H1 (cell line): ENCODE measurements at regions not wholly inside any gene's neighbourhood (a gene's known extent, or its start where the extent isn't known, plus 50 kb on each side); places are given as distances from the start of the nearest gene placed in this dataset.

Source experiments
- CTCF ChIA-PET: fragments of 300-600 bp; sonication (Branson Sonifier 250); formaldehyde crosslinking; loops from one replicate; lab custom pipeline; 2021; ENCODE audit not compliant: partially characterized antibody; lab: Charles Lee
- POLR2A ChIA-PET: fragments of 300-600 bp; sonication (Branson Sonifier 250); formaldehyde crosslinking; loops from one replicate; lab custom pipeline; 2021; ENCODE audit warnings: inconsistent platforms; ENCODE audit not compliant: partially characterized antibody; lab: Charles Lee
- DNase-seq, 2 experiments: peaks; one replicate each; pipeline versions ENCODE4 v3.0.0 to v3.0.0-alpha.2; 2010 to 2022; ENCODE audit warnings: low spot score in 2 of 2, low read depth in 1 of 2, mixed read lengths in 1 of 2
- FAIRE-seq: peaks from 2 replicates; lab custom pipeline; 2011; peaks lifted over from hg19 to GRCh38; lab: Jason Lieb, UNC
- H2AFZ ChIP-seq: 2 replicates; pipeline ENCODE4 v1.8.1; 2012; ENCODE audit warnings: low read length, inconsistent platforms
- H2AK5ac ChIP-seq: 2 replicates; pipeline ENCODE4 v1.6.1; 2013; ENCODE audit warnings: low read depth, low read length
- H2BK120ac ChIP-seq: replicated peaks from 2 replicates; pipeline ENCODE3; 2013; ENCODE audit warnings: low read depth, low read length, inconsistent platforms
- H2BK12ac ChIP-seq: 2 replicates; pipeline ENCODE4 v1.6.1; 2013; ENCODE audit warnings: low read depth, low read length
- H2BK15ac ChIP-seq: 2 replicates; pipeline ENCODE4 v1.6.1; 2013; ENCODE audit warnings: low read length
- H2BK20ac ChIP-seq: 2 replicates; pipeline ENCODE4 v1.6.1; 2013; ENCODE audit warnings: low read length
- H2BK5ac ChIP-seq: 2 replicates; pipeline ENCODE4 v1.6.1; 2013; ENCODE audit warnings: low read depth, low read length
- H3K14ac ChIP-seq: 2 replicates; pipeline ENCODE4 v1.6.1; 2013; ENCODE audit warnings: inconsistent platforms; ENCODE audit not compliant: insufficient read length
- H3K18ac ChIP-seq: 2 replicates; pipeline ENCODE4 v1.6.1; 2013; ENCODE audit warnings: low read length; ENCODE audit errors: extremely low read depth
- H3K23ac ChIP-seq: 2 replicates; pipeline ENCODE4 v1.6.1; 2013; ENCODE audit warnings: inconsistent platforms; ENCODE audit not compliant: insufficient read length
- H3K23me2 ChIP-seq: 2 replicates; pipeline ENCODE4 v1.6.1; 2013; ENCODE audit warnings: low read depth, low read length
- H3K27ac ChIP-seq: 2 replicates; pipeline ENCODE4 v1.6.1; 2011; ENCODE audit warnings: low read depth, low read length, inconsistent platforms
- H3K27me3 ChIP-seq, 4 experiments: replicated peaks in 1 of 4; 1 replicate in 1 of 4; 2 replicates in 3 of 4; pipeline versions ENCODE4 v1.6.1 to v1.8.1; 2011 to 2013; ENCODE audit warnings: low read length in 3 of 4, mild to moderate bottlenecking in 3 of 4, inconsistent platforms in 2 of 4, mixed read lengths in 2 of 4, moderate library complexity in 1 of 4; ENCODE audit not compliant: control insufficient read depth in 3 of 4, insufficient read depth in 3 of 4; ENCODE audit errors: extremely low read depth in 1 of 4
- H3K36me3 ChIP-seq, 4 experiments: 2 replicates each; pipeline versions ENCODE4 v1.6.1 to v1.8.1; 2011 to 2013; ENCODE audit warnings: mild to moderate bottlenecking in 4 of 4, low read length in 3 of 4, moderate library complexity in 2 of 4, control low read depth in 1 of 4, inconsistent platforms in 1 of 4; ENCODE audit not compliant: insufficient read depth in 4 of 4, control insufficient read depth in 2 of 4
- H3K4ac ChIP-seq: replicated peaks from 2 replicates; pipeline ENCODE3; 2013; ENCODE audit warnings: low read length, low read depth, mixed read lengths, inconsistent platforms; ENCODE audit not compliant: insufficient read length
- H3K4me1 ChIP-seq, 4 experiments: replicated peaks in 1 of 4; 1 replicate in 1 of 4; 2 replicates in 3 of 4; pipeline versions ENCODE4 v1.6.1 to v1.8.1; 2011 to 2013; ENCODE audit warnings: low read length in 3 of 4, inconsistent platforms in 2 of 4, mixed read lengths in 1 of 4; ENCODE audit not compliant: insufficient read depth in 4 of 4, control insufficient read depth in 3 of 4
- H3K4me2 ChIP-seq, 2 experiments: 2 replicates each; pipeline versions ENCODE4 v1.6.1 to v1.8.1; 2011 to 2013; ENCODE audit warnings: low read depth in 2 of 2, low read length in 2 of 2, control low read depth in 1 of 2, inconsistent platforms in 1 of 2, mild to moderate bottlenecking in 1 of 2; ENCODE audit not compliant: insufficient read depth in 1 of 2
- H3K4me3 ChIP-seq, 4 experiments: fragments of 200-600, 300-600 bp in 1 of 4; sonication (generic), shearing (Covaris generic), sonication (Bioruptor Twin) in 1 of 4; 2 replicates each; pipeline versions ENCODE4 v1.5.1 to v1.8.1; 2011 to 2016; ENCODE audit warnings: low read length in 4 of 4, low read depth in 3 of 4, control low read depth in 2 of 4, inconsistent platforms in 2 of 4, mild to moderate bottlenecking in 2 of 4, mixed read lengths in 1 of 4, moderate library complexity in 1 of 4; ENCODE audit not compliant: insufficient read depth in 2 of 4; ENCODE audit errors: extremely low read depth in 1 of 4
- H3K56ac ChIP-seq: replicated peaks from 2 replicates; pipeline ENCODE3; 2013; ENCODE audit warnings: low read depth, mild to moderate bottlenecking, mixed read lengths, low read length, inconsistent platforms; ENCODE audit not compliant: insufficient read length
- H3K79me1 ChIP-seq: 2 replicates; pipeline ENCODE4 v1.6.1; 2013; ENCODE audit warnings: low read depth, low read length, control low read depth
- H3K79me2 ChIP-seq, 2 experiments: 2 replicates each; pipeline versions ENCODE4 v1.6.1 to v1.8.1; 2012 to 2013; ENCODE audit warnings: low read length in 2 of 2, mild to moderate bottlenecking in 2 of 2, inconsistent platforms in 1 of 2; ENCODE audit not compliant: insufficient read depth in 2 of 2, control insufficient read depth in 1 of 2
- H3K9ac ChIP-seq, 4 experiments: replicated peaks in 1 of 4; 1 replicate in 1 of 4; 2 replicates in 3 of 4; pipeline versions ENCODE4 v1.6.1 to v1.8.1; 2011 to 2013; ENCODE audit warnings: low read depth in 3 of 4, low read length in 3 of 4, control low read depth in 2 of 4, mild to moderate bottlenecking in 2 of 4, moderate library complexity in 2 of 4, inconsistent platforms in 1 of 4; ENCODE audit errors: extremely low read depth in 1 of 4
- H3K9me3 ChIP-seq, 2 experiments: 2 replicates each; pipeline versions ENCODE4 v1.6.1 to v1.8.1; 2012 to 2013; ENCODE audit warnings: mild to moderate bottlenecking in 2 of 2, moderate library complexity in 2 of 2, control low read depth in 1 of 2, inconsistent platforms in 1 of 2, low read depth in 1 of 2, low read length in 1 of 2, mixed read lengths in 1 of 2; ENCODE audit not compliant: insufficient read depth in 2 of 2
- H4K20me1 ChIP-seq, 2 experiments: replicated peaks in 1 of 2; 2 replicates each; pipeline versions ENCODE3 to v1.8.1; 2011 to 2013; ENCODE audit warnings: inconsistent platforms in 2 of 2, low read length in 2 of 2, mild to moderate bottlenecking in 1 of 2; ENCODE audit not compliant: insufficient read depth in 2 of 2, control insufficient read depth in 1 of 2
- H4K5ac ChIP-seq: 2 replicates; pipeline ENCODE4 v1.6.1; 2013; ENCODE audit warnings: low read length, low read depth, mixed read lengths, inconsistent platforms; ENCODE audit not compliant: insufficient read length
- H4K8ac ChIP-seq: 2 replicates; pipeline ENCODE4 v1.8.0; 2013; ENCODE audit warnings: mild to moderate bottlenecking, moderate library complexity, low read length, inconsistent platforms; ENCODE audit not compliant: insufficient read depth; ENCODE audit errors: extremely low read depth
- H4K91ac ChIP-seq: replicated peaks from 2 replicates; pipeline ENCODE3; 2013; ENCODE audit warnings: low read length, mixed read lengths, inconsistent platforms; ENCODE audit not compliant: insufficient read length
- CBX8 ChIP-seq: fragments of 300-800, 300-1000 bp; sonication (generic); IDR thresholded peaks from 2 replicates; pipeline ENCODE4 v1.7.1; 2016; ENCODE audit warnings: low read depth, low read length, borderline replicate concordance
- CTBP2 ChIP-seq: IDR thresholded peaks from 2 replicates; pipeline ENCODE4 v1.7.0; 2011; ENCODE audit warnings: borderline replicate concordance, mild to moderate bottlenecking, moderate library complexity, mixed read lengths, low read length; ENCODE audit not compliant: insufficient read depth, insufficient read length
- EP300 ChIP-seq, 2 experiments: IDR thresholded peaks; 1 replicate in 1 of 2; 2 replicates in 1 of 2; pipeline ENCODE4 v1.6.1; 2011 to 2012; ENCODE audit warnings: low read depth in 2 of 2, low read length in 2 of 2, mild to moderate bottlenecking in 2 of 2, borderline replicate concordance in 1 of 2, inconsistent platforms in 1 of 2, moderate library complexity in 1 of 2
- HDAC6 ChIP-seq: IDR thresholded peaks from one replicate; pipeline ENCODE4 v1.7.1; 2012; ENCODE audit warnings: low read depth, mild to moderate bottlenecking, inconsistent platforms, low read length, moderate library complexity
- JUN ChIP-seq: IDR thresholded peaks from 2 replicates; pipeline ENCODE4 v1.6.1; 2011; ENCODE audit warnings: low read depth, mild to moderate bottlenecking, improper control_type of control experiment, low read length
- MAFK ChIP-seq: IDR thresholded peaks from 2 replicates; pipeline ENCODE4 v1.6.1; 2012; ENCODE audit warnings: low read depth, mild to moderate bottlenecking, improper control_type of control experiment, low read length
- RFX5 ChIP-seq: IDR thresholded peaks from 2 replicates; pipeline ENCODE4 v1.6.1; 2011; ENCODE audit warnings: low read depth, low read length, improper control_type of control experiment, borderline replicate concordance
- SP4 ChIP-seq: IDR thresholded peaks from 2 replicates; pipeline ENCODE4 v1.6.1; 2012; ENCODE audit warnings: low read length, inconsistent platforms
- TBP ChIP-seq: IDR thresholded peaks from 2 replicates; pipeline ENCODE4 v1.6.1; 2011; ENCODE audit warnings: low read depth, low read length, improper control_type of control experiment
- WGBS, 2 experiments: shearing (Covaris generic) in 1 of 2; methylation state at CpG; one replicate each; pipeline versions ENCODE4 v1.1.6 to v1.1.7; 2013 to 2015; ENCODE audit warnings: low lambda C conversion rate in 2 of 2, mixed read lengths in 2 of 2, inconsistent platforms in 1 of 2, low coverage in 1 of 2, missing lambda C conversion rate in 1 of 2; ENCODE audit not compliant: insufficient replicate concordance in 2 of 2, insufficient coverage in 1 of 2, insufficient read length in 1 of 2; ENCODE audit errors: extremely low coverage in 1 of 2, missing lambda C conversion rate in 1 of 2; 5-methylcytosine and 5-hydroxymethylcytosine counted together
- TF ChIP-seq, protein P1 (sequence below): IDR thresholded peaks from 2 replicates; pipeline ENCODE4 v1.6.1; 2012; ENCODE audit warnings: low read length, inconsistent platforms

- Histone ChIP-seq H3K27me3 (no peaks in the 10 kb centered on the region), H4K8ac (no peak overlapping the region), H3K4me2 (no peak overlapping the region), H3K4me1 (no peaks in the 10 kb centered on the region; a peak in 1 of 7 replicates), H3K36me3 (no peaks in the 10 kb centered on the region), H2BK20ac (no peak overlapping the region), H2AFZ (no peak overlapping the region), H3K27ac (no peak overlapping the region), H4K91ac (no peak overlapping the region), H3K4me3 (no peak overlapping the region), H3K18ac (no peak overlapping the region), H2BK12ac (no peak overlapping the region), H3K9ac (no peak overlapping the region), H2BK15ac (no peak overlapping the region), H3K56ac (no peak overlapping the region), H3K14ac (no peak overlapping the region), H3K4ac (no peak overlapping the region), H4K20me1 (no peaks in the 10 kb centered on the region), H2BK5ac (no peak overlapping the region), H3K23me2 (no peaks in the 10 kb centered on the region), H3K79me2 (no peaks in the 10 kb centered on the region), H3K23ac (no peak overlapping the region), H3K79me1 (no peaks in the 10 kb centered on the region), H4K5ac (no peak overlapping the region), H2BK120ac (no peak overlapping the region), H2AK5ac (no peak overlapping the region), H3K9me3 (no peaks in the 10 kb centered on the region)
- ChIA-PET CTCF (interaction anchor here (0.6 to 1.5 kb wide), 2 partner anchors 12 to 34 kb away, joined by 3 read pairs; no protein-coding TSS in a partner anchor), POLR2A (no interaction called here)
- FAIRE-seq (no peak), DNase-seq (no peak)
- TF ChIP-seq JUN (no peak), TBP (no peak), RFX5 (no peak), MAFK (no peak), CTBP2 (no peak), SP4 (no peak), EP300 (IDR thresholded peaks at IDR 0.05; ENCODE audit: borderline replicate concordance in 1 of 2, low read depth in 2 of 2, low read length in 2 of 2) (no peak), HDAC6 (no peak), CBX8 (no peak)
- TF ChIP-seq, protein P1, sequence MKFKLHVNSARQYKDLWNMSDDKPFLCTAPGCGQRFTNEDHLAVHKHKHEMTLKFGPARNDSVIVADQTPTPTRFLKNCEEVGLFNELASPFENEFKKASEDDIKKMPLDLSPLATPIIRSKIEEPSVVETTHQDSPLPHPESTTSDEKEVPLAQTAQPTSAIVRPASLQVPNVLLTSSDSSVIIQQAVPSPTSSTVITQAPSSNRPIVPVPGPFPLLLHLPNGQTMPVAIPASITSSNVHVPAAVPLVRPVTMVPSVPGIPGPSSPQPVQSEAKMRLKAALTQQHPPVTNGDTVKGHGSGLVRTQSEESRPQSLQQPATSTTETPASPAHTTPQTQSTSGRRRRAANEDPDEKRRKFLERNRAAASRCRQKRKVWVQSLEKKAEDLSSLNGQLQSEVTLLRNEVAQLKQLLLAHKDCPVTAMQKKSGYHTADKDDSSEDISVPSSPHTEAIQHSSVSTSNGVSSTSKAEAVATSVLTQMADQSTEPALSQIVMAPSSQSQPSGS = no peak
- 86% methylated on average over 2 of the region's 3 CpGs; no CpG with 5 or more reads in 1 of the 2 experiments for WGBS, 2 experiments
Observed at GRCh38 chr7:25656581-25657026, 428.3 kb upstream of the NPVF start.
